Ramos (cell line): ENCODE measurements at regions not wholly inside any gene's neighbourhood (a gene's known extent, or its start where the extent isn't known, plus 50 kb on each side); places are given as distances from the start of the nearest gene placed in this dataset.
"Not testable (repeated sequence)": the region's sequence is repeated elsewhere in the genome, so short reads cannot be mapped to it uniquely, and the experiment has no call there.

Experiments used
- in situ Hi-C: fragments of 300-500 bp; cut with MboI; formaldehyde crosslinking; loops from one replicate; pipeline ENCODE4 v1.14.3; 2022; ENCODE audit warnings: low sequenced_read_pairs; ENCODE audit not compliant: unreplicated experiment

GRCh38 chrX:101823236-101823635 is 108.6 kb downstream of the ZMAT1 start:
- in situ Hi-C loops, result no loop called here

- in situ Hi-C loops, result not testable (repeated sequence)
These were observed 114.1 kb downstream of the ZMAT1 start for GRCh38 chrX:101817739-101818138.

GRCh38 chrX:101813200-101813599 is 118.6 kb downstream of the ZMAT1 start:
- in situ Hi-C loops, result no loop called here

- in situ Hi-C loops, result no loop called here
These were observed 128.4 kb downstream of the ZMAT1 start for GRCh38 chrX:101803451-101803850.

- in situ Hi-C loops, result loop anchor here (25.0 kb wide), 1 partner anchor 212 kb away; no protein-coding TSS in a partner anchor
These were observed 132.4 kb downstream of the ZMAT1 start for GRCh38 chrX:101799387-101799786.

GRCh38 chrX:101787934-101788333 is 128.3 kb upstream of the ARMCX2 start:
- in situ Hi-C loops, result loop anchor here (25.0 kb wide), 1 partner anchor 201 kb away; no protein-coding TSS in a partner anchor

GRCh38 chrX:101785142-101785541 is 125.5 kb upstream of the ARMCX2 start:
- in situ Hi-C loops, result loop anchor here (25.0 kb wide), 1 partner anchor 198 kb away; no protein-coding TSS in a partner anchor

- in situ Hi-C loops, result loop anchor here (25.0 kb wide), 1 partner anchor 193 kb away; no protein-coding TSS in a partner anchor
These were observed 120.8 kb upstream of the ARMCX2 start for GRCh38 chrX:101780421-101780820.

- in situ Hi-C loops, result no loop called here
These were observed 114.7 kb upstream of the ARMCX2 start for GRCh38 chrX:101774340-101774739.

- in situ Hi-C loops, result no loop called here
These were observed 104.9 kb upstream of the ARMCX2 start for GRCh38 chrX:101764538-101764937.

- in situ Hi-C loops, result no loop called here
These were observed 99.3 kb upstream of the ARMCX2 start for GRCh38 chrX:101759000-101759399.

GRCh38 chrX:101750744-101751143 is 91.1 kb upstream of the ARMCX2 start:
- in situ Hi-C loops, result no loop called here

GRCh38 chrX:101749436-101749835 is 89.8 kb upstream of the ARMCX2 start:
- in situ Hi-C loops, result no loop called here

GRCh38 chrX:101745046-101745445 is 85.4 kb upstream of the ARMCX2 start:
- in situ Hi-C loops, result no loop called here

GRCh38 chrX:101744085-101744484 is 84.4 kb upstream of the ARMCX2 start:
- in situ Hi-C loops, result no loop called here

GRCh38 chrX:101740642-101741041 is 81.0 kb upstream of the ARMCX2 start:
- in situ Hi-C loops, result no loop called here

GRCh38 chrX:101738867-101739266 is 79.2 kb upstream of the ARMCX2 start:
- in situ Hi-C loops, result not testable (repeated sequence)

- in situ Hi-C loops, result not testable (repeated sequence)
These were observed 78.8 kb upstream of the ARMCX2 start for GRCh38 chrX:101738411-101738810.

- in situ Hi-C loops, result no loop called here
These were observed 77.0 kb upstream of the ARMCX2 start for GRCh38 chrX:101736651-101737050.

- in situ Hi-C loops, result no loop called here
These were observed 73.2 kb upstream of the ARMCX2 start for GRCh38 chrX:101732870-101733269.

GRCh38 chrX:101729986-101730385 is 70.3 kb upstream of the ARMCX2 start:
- in situ Hi-C loops, result no loop called here
